ENCODE measurements at regions not wholly inside any gene's neighbourhood (a gene's known extent, or its start where the extent isn't known, plus 50 kb on each side); places are given as distances from the start of the nearest gene placed in this dataset.

GRCh38 chr4:19309378-19309777 is 942.3 kb upstream of the SLIT2 start:
- TF ChIP-seq, protein P1, sequence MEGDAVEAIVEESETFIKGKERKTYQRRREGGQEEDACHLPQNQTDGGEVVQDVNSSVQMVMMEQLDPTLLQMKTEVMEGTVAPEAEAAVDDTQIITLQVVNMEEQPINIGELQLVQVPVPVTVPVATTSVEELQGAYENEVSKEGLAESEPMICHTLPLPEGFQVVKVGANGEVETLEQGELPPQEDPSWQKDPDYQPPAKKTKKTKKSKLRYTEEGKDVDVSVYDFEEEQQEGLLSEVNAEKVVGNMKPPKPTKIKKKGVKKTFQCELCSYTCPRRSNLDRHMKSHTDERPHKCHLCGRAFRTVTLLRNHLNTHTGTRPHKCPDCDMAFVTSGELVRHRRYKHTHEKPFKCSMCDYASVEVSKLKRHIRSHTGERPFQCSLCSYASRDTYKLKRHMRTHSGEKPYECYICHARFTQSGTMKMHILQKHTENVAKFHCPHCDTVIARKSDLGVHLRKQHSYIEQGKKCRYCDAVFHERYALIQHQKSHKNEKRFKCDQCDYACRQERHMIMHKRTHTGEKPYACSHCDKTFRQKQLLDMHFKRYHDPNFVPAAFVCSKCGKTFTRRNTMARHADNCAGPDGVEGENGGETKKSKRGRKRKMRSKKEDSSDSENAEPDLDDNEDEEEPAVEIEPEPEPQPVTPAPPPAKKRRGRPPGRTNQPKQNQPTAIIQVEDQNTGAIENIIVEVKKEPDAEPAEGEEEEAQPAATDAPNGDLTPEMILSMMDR (IDR thresholded peaks at IDR 0.05) = peak in 1 of 6 experiments; percentile 6
- no peak for TF ChIP-seq POLR2A (IDR thresholded peaks at IDR 0.05)
